HEK293 (cell line): ENCODE measurements at regions not wholly inside any gene's neighbourhood (a gene's known extent, or its start where the extent isn't known, plus 50 kb on each side); places are given as distances from the start of the nearest gene placed in this dataset.
"Not testable (repeated sequence)": the region's sequence is repeated elsewhere in the genome, so short reads cannot be mapped to it uniquely, and the experiment has no call there.

Experiments
- CTCF ChIP-seq: fragments of 450-650 bp; formaldehyde crosslinking; IDR thresholded peaks from 2 replicates; pipeline ENCODE4 v1.5.1; 2016; ENCODE audit warnings: missing biosample characterization, missing genetic modification characterization
- GLIS1 ChIP-seq: fragments of 450-650 bp; formaldehyde crosslinking; IDR thresholded peaks from 2 replicates; pipeline ENCODE4 v1.5.1; 2016; ENCODE audit warnings: missing biosample characterization, missing genetic modification characterization
- PBX3 ChIP-seq: sonication (generic); formaldehyde crosslinking; IDR thresholded peaks from 2 replicates; pipeline ENCODE4 v1.8.1; 2022; ENCODE audit warnings: mild to moderate bottlenecking, moderate library complexity, missing genetic modification reagents
- REST ChIP-seq: fragments of 450-650 bp; formaldehyde crosslinking; IDR thresholded peaks from 2 replicates; pipeline ENCODE4 v1.5.1; 2016; ENCODE audit warnings: missing biosample characterization, missing genetic modification characterization
- SETDB1 ChIP-seq: IDR thresholded peaks from one replicate; pipeline ENCODE4 v1.6.1; 2017; ENCODE audit warnings: mild to moderate bottlenecking, low read length, moderate library complexity, mixed read lengths; ENCODE audit not compliant: insufficient read length
- ZBTB21 ChIP-seq: fragments of 450-650 bp; formaldehyde crosslinking; IDR thresholded peaks from 2 replicates; pipeline ENCODE4 v1.5.1; 2017; ENCODE audit warnings: missing biosample characterization, missing genetic modification characterization
- ZNF146 ChIP-seq: fragments of 450-650 bp; formaldehyde crosslinking; IDR thresholded peaks from 2 replicates; pipeline ENCODE4 v1.5.1; 2016; ENCODE audit warnings: missing biosample characterization, missing genetic modification characterization
- ZNF561 ChIP-seq: fragments of 450-650 bp; IDR thresholded peaks from 2 replicates; pipeline ENCODE4 v1.5.1; 2018; ENCODE audit warnings: missing biosample characterization, missing genetic modification characterization, borderline replicate concordance
- ZNF585B ChIP-seq: fragments of 450-650 bp; formaldehyde crosslinking; IDR thresholded peaks from 2 replicates; pipeline ENCODE4 v1.5.1; 2016; ENCODE audit warnings: missing biosample characterization, missing genetic modification characterization
- ZNF654 ChIP-seq: fragments of 450-650 bp; formaldehyde crosslinking; IDR thresholded peaks from 2 replicates; pipeline ENCODE4 v1.5.1; 2016; ENCODE audit warnings: low read depth, missing biosample characterization, missing genetic modification characterization
- ZNF660 ChIP-seq: fragments of 450-650 bp; IDR thresholded peaks from 2 replicates; pipeline ENCODE4 v1.5.1; 2018; ENCODE audit warnings: missing biosample characterization, mild to moderate bottlenecking, missing genetic modification characterization
- ZNF704 ChIP-seq: fragments of 450-650 bp; formaldehyde crosslinking; IDR thresholded peaks from 2 replicates; pipeline ENCODE4 v1.5.1; 2016; ENCODE audit warnings: missing biosample characterization, missing genetic modification characterization

- TF ChIP-seq ZNF585B (tag by site-specific recombination); GLIS1 (tag by site-specific recombination); ZBTB21 (tag by site-specific recombination); ZNF146 (tag by site-specific recombination); CTCF (tag by site-specific recombination); ZNF561 (tag by site-specific recombination); SETDB1; ZNF704 (tag by site-specific recombination); ZNF660 (tag by site-specific recombination); ZNF654 (tag by site-specific recombination); PBX3 (CRISPR knock-in tag); REST (tag by site-specific recombination): not testable (repeated sequence)
Observed at GRCh38 chr1:83332308-83332707, 666.6 kb downstream of the TTLL7 start.
